Thyroid gland (tissue), 4 donors: ENCODE measurements at regions not wholly inside any gene's neighbourhood (a gene's known extent, or its start where the extent isn't known, plus 50 kb on each side); places are given as distances from the start of the nearest gene placed in this dataset.

Source experiments
- POLR2A ChIP-seq, 2 donors: fragments of 450-650 bp; IDR thresholded peaks; one replicate each; pipeline ENCODE4 v1.6.1; 2017; ENCODE audit warnings: antibody characterized with exemption in 2 of 2, mild to moderate bottlenecking in 2 of 2, moderate library complexity in 1 of 2
- TF ChIP-seq, protein P1 (sequence below), 6 experiments: fragments of 200-600 bp in 3 of 6; fragments of 450-650 bp in 3 of 6; sonication (generic) in 3 of 6; IDR thresholded peaks; one replicate each; pipeline ENCODE4 v1.5.1; 2016 to 2019; ENCODE audit warnings: antibody characterized with exemption in 6 of 6, mild to moderate bottlenecking in 2 of 6, inconsistent platforms in 1 of 6, moderate library complexity in 1 of 6

DNA sequence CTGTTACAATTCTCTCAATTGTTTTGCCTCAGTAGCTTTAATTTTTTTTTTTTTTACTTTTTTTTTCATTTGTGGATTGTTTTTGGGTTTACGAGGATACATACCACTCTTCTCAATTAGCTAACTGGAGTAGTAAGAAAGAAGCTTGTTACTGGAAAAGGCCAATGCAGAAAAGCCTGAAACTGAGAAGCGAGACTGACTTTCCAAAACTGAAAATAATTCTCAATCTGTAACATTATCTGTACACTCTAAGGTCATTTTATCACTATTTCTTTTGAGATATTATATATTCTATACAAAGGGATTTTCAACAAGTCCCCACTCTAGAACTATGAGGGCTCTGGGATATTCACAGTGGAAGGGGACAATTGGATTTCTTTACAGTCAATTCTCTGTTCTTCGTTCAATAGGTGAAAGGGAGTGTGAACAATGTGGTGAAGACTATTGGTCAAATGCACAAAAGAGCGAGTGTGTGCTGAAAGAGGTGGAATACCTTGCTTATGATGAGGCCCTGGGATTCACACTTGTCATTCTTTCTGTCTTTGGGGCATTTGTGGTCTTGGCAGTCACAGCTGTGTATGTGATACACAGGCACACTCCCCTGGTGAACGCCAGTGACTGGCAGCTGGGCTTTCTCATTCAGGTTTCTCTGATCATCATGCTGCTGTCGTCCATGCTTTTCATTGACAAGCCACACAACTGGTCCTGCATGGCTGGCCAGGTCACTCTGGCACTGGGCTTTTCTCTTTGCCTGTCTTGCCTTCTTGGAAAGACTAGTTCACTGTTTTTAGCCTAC is 83.9 kb upstream of the KCNAB1 start:
- TF ChIP-seq, protein P1, sequence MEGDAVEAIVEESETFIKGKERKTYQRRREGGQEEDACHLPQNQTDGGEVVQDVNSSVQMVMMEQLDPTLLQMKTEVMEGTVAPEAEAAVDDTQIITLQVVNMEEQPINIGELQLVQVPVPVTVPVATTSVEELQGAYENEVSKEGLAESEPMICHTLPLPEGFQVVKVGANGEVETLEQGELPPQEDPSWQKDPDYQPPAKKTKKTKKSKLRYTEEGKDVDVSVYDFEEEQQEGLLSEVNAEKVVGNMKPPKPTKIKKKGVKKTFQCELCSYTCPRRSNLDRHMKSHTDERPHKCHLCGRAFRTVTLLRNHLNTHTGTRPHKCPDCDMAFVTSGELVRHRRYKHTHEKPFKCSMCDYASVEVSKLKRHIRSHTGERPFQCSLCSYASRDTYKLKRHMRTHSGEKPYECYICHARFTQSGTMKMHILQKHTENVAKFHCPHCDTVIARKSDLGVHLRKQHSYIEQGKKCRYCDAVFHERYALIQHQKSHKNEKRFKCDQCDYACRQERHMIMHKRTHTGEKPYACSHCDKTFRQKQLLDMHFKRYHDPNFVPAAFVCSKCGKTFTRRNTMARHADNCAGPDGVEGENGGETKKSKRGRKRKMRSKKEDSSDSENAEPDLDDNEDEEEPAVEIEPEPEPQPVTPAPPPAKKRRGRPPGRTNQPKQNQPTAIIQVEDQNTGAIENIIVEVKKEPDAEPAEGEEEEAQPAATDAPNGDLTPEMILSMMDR (IDR thresholded peaks at IDR 0.05): no peak
- no peak for TF ChIP-seq POLR2A (IDR thresholded peaks at IDR 0.05)
